Neural cell (in vitro differentiated cells): ENCODE measurements at regions not wholly inside any gene's neighbourhood (a gene's known extent, or its start where the extent isn't known, plus 50 kb on each side); places are given as distances from the start of the nearest gene placed in this dataset.

Experiments used
- H2AFZ ChIP-seq: fragments of 200-600, 300-800 bp; sonication (generic), shearing (Covaris generic); 2 replicates; pipeline ENCODE4 v1.6.0; 2014; ENCODE audit warnings: low read depth, mild to moderate bottlenecking, antibody characterized with exemption, low read length, moderate library complexity
- H3F3A ChIP-seq: fragments of 200-600 bp; shearing (Covaris generic); 2 replicates; pipeline ENCODE4 v1.6.1; 2016; ENCODE audit warnings: mild to moderate bottlenecking, moderate library complexity, mixed read lengths, antibody characterized with exemption, low read length; ENCODE audit not compliant: insufficient read depth, poor library complexity, severe bottlenecking
- H3K27ac ChIP-seq: fragments of 200-600, 300-800 bp; sonication (generic), shearing (Covaris generic); 2 replicates; pipeline ENCODE4 v1.5.1; 2014; ENCODE audit warnings: mild to moderate bottlenecking, low read length, moderate library complexity
- H3K27me3 ChIP-seq: fragments of 300-800, 200-600 bp; sonication (generic), shearing (Covaris generic); 2 replicates; pipeline ENCODE4 v1.6.0; 2014; ENCODE audit warnings: mild to moderate bottlenecking, low read depth, low read length, moderate library complexity; ENCODE audit not compliant: insufficient read depth
- H3K36me3 ChIP-seq: fragments of 300-800, 200-600 bp; sonication (generic), shearing (Covaris generic); 2 replicates; pipeline ENCODE4 v1.5.1; 2014; ENCODE audit warnings: mild to moderate bottlenecking, antibody characterized with exemption, low read length, moderate library complexity; ENCODE audit not compliant: insufficient read depth
- H3K4me2 ChIP-seq: fragments of 300-800, 200-600 bp; sonication (generic), shearing (Covaris generic); 2 replicates; pipeline ENCODE4 v1.6.0; 2014; ENCODE audit warnings: mild to moderate bottlenecking, low read length
- H3K4me3 ChIP-seq: fragments of 300-800, 200-600 bp; sonication (generic), shearing (Covaris generic); 2 replicates; pipeline ENCODE4 v1.5.1; 2014; ENCODE audit warnings: mild to moderate bottlenecking, low read length, moderate library complexity
- H3K79me2 ChIP-seq: fragments of 200-600 bp; shearing (Covaris generic); replicated peaks from 2 replicates; pipeline ENCODE4 v1.6.0; 2014; ENCODE audit warnings: mild to moderate bottlenecking, low read length, moderate library complexity; ENCODE audit not compliant: insufficient read depth
- H3K9ac ChIP-seq: fragments of 300-800, 200-600 bp; sonication (generic), shearing (Covaris generic); 2 replicates; pipeline ENCODE4 v1.6.1; 2016; ENCODE audit warnings: mild to moderate bottlenecking, low read length, mixed read lengths
- H3K9me2 ChIP-seq: fragments of 200-600 bp; shearing (Covaris generic); 2 replicates; pipeline ENCODE4 v1.6.1; 2016; ENCODE audit warnings: mild to moderate bottlenecking, low read length, mixed read lengths; ENCODE audit not compliant: insufficient read depth
- H3K9me3 ChIP-seq: fragments of 200-600, 300-800 bp; sonication (generic), shearing (Covaris generic); 2 replicates; pipeline ENCODE4 v1.6.1; 2016; ENCODE audit warnings: mild to moderate bottlenecking, mixed run types, low read length, moderate library complexity, mixed read lengths
- H4K20me1 ChIP-seq: fragments of 200-600 bp; shearing (Covaris generic); 2 replicates; pipeline ENCODE4 v1.6.1; 2016; ENCODE audit warnings: mild to moderate bottlenecking, mixed run types; ENCODE audit not compliant: insufficient read depth
- EP300 ChIP-seq: fragments of 450-650 bp; conservative IDR thresholded peaks from 2 replicates; pipeline ENCODE4 v1.6.1; 2014; ENCODE audit warnings: antibody characterized with exemption, mild to moderate bottlenecking, moderate library complexity; ENCODE audit not compliant: poor library complexity, severe bottlenecking
- EZH2 ChIP-seq: fragments of 200-600, 300-800 bp; shearing (Covaris generic), sonication (generic); IDR thresholded peaks from 2 replicates; pipeline ENCODE4 v1.6.1; 2014; ENCODE audit warnings: antibody characterized with exemption, low read length, borderline replicate concordance, mild to moderate bottlenecking; ENCODE audit not compliant: insufficient read depth, poor library complexity, severe bottlenecking
- MXI1 ChIP-seq: fragments of 450-650 bp; conservative IDR thresholded peaks from 2 replicates; pipeline ENCODE4 v1.6.1; 2014; ENCODE audit warnings: antibody characterized with exemption, mild to moderate bottlenecking; ENCODE audit not compliant: poor library complexity, severe bottlenecking
- POLR2AphosphoS5 ChIP-seq: IDR thresholded peaks from 2 replicates; pipeline ENCODE4 v1.6.1; 2012
- RAD21 ChIP-seq: fragments of 450-650 bp; conservative IDR thresholded peaks from 2 replicates; pipeline ENCODE4 v1.6.1; 2014; ENCODE audit warnings: antibody characterized with exemption, mild to moderate bottlenecking, moderate library complexity
- SMC3 ChIP-seq: fragments of 450-650 bp; conservative IDR thresholded peaks from 2 replicates; pipeline ENCODE4 v1.6.1; 2014; ENCODE audit warnings: antibody characterized with exemption, mild to moderate bottlenecking, moderate library complexity; ENCODE audit not compliant: poor library complexity
- TAF1 ChIP-seq: IDR thresholded peaks from 2 replicates; pipeline ENCODE4 v1.6.1; 2012; ENCODE audit warnings: low read depth
- TF ChIP-seq, protein P1 (sequence below): fragments of 450-650 bp; IDR thresholded peaks from 2 replicates; pipeline ENCODE4 v1.5.1; 2014; ENCODE audit warnings: antibody characterized with exemption, mild to moderate bottlenecking, moderate library complexity; ENCODE audit not compliant: poor library complexity, severe bottlenecking
- TF ChIP-seq, protein P2 (sequence below): IDR thresholded peaks from 2 replicates; pipeline ENCODE4 v1.6.1; 2012; ENCODE audit warnings: borderline replicate concordance

DNA sequence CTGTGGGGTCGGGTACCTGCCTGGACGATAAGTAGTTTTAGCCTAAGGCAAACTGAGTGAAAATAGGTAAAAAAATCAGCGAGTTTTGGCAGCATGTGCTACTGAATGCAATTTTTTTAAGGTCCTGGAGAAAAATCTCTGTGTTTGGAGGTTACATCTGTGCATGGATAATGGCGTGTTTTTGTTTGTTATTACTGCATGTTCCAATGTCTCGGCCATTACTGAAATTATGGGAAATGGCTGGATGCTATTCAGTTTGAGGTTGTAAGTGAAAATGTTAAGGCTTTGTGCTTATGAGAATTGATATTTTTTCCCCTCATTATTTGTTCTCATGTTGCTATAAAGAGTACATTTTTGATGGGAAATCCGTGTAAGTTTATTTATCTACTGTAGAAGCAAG is 441.7 kb downstream of the PRDM2 start:
- Histone ChIP-seq H3K27ac (no peak overlapping the region), H3F3A (no peaks in the 10 kb centered on the region), H3K9me3 (no peaks in the 10 kb centered on the region), H3K4me3 (no peak overlapping the region), H3K9ac (no peak overlapping the region), H3K36me3 (no peaks in the 10 kb centered on the region), H3K4me2 (no peak overlapping the region), H3K9me2 (no peaks in the 10 kb centered on the region), H3K27me3 (no peaks in the 10 kb centered on the region), H3K79me2 (no peaks in the 10 kb centered on the region), H4K20me1 (no peaks in the 10 kb centered on the region), H2AFZ (no peak overlapping the region)
- TF ChIP-seq, protein P1, sequence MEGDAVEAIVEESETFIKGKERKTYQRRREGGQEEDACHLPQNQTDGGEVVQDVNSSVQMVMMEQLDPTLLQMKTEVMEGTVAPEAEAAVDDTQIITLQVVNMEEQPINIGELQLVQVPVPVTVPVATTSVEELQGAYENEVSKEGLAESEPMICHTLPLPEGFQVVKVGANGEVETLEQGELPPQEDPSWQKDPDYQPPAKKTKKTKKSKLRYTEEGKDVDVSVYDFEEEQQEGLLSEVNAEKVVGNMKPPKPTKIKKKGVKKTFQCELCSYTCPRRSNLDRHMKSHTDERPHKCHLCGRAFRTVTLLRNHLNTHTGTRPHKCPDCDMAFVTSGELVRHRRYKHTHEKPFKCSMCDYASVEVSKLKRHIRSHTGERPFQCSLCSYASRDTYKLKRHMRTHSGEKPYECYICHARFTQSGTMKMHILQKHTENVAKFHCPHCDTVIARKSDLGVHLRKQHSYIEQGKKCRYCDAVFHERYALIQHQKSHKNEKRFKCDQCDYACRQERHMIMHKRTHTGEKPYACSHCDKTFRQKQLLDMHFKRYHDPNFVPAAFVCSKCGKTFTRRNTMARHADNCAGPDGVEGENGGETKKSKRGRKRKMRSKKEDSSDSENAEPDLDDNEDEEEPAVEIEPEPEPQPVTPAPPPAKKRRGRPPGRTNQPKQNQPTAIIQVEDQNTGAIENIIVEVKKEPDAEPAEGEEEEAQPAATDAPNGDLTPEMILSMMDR = no peak
- no peak for TF ChIP-seq TAF1
- TF ChIP-seq EZH2 = no peak

DNA sequence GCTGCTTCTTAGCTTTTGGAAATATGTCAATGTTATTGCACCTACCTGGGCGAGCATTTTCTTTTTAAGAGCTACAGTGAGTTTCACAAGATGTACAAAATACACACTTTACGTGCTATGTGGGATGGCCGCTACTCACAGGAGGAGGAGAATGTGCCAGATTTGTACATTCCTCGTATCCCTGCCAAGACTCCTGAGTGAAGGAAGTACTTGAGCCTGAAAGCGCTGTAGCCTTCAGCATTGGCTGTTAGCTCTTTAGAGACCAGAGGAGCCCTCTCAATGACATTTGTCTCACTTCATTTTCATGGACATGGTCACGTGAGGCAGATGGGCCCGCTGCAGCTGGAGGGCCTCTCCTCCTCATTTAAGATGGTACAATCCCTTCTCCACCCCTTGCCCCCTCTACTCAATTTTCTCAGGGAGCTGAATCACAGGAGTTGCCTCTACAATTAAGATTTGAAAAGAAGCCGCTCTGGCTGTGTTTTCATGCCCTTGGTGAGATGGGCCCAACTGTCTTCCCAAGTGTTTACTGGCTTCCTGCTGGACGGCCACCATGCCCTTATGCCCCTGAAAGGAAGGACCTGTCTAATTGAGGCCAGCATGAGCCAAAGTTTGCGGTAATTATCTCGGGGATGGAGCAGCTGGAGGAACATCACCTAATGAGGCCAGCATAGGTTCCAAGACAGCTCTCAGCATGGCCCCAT is 442.6 kb downstream of the PRDM2 start:
- H3K9ac ChIP-seq = no peak overlapping the region
- TF ChIP-seq SMC3 = no peak
- no peak for TF ChIP-seq EZH2
- TF ChIP-seq POLR2AphosphoS5 = no peak
- TF ChIP-seq EP300 = no peak
- TF ChIP-seq, protein P2, sequence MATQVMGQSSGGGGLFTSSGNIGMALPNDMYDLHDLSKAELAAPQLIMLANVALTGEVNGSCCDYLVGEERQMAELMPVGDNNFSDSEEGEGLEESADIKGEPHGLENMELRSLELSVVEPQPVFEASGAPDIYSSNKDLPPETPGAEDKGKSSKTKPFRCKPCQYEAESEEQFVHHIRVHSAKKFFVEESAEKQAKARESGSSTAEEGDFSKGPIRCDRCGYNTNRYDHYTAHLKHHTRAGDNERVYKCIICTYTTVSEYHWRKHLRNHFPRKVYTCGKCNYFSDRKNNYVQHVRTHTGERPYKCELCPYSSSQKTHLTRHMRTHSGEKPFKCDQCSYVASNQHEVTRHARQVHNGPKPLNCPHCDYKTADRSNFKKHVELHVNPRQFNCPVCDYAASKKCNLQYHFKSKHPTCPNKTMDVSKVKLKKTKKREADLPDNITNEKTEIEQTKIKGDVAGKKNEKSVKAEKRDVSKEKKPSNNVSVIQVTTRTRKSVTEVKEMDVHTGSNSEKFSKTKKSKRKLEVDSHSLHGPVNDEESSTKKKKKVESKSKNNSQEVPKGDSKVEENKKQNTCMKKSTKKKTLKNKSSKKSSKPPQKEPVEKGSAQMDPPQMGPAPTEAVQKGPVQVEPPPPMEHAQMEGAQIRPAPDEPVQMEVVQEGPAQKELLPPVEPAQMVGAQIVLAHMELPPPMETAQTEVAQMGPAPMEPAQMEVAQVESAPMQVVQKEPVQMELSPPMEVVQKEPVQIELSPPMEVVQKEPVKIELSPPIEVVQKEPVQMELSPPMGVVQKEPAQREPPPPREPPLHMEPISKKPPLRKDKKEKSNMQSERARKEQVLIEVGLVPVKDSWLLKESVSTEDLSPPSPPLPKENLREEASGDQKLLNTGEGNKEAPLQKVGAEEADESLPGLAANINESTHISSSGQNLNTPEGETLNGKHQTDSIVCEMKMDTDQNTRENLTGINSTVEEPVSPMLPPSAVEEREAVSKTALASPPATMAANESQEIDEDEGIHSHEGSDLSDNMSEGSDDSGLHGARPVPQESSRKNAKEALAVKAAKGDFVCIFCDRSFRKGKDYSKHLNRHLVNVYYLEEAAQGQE = no peak
- TF ChIP-seq TAF1 = no peak
- no peak for TF ChIP-seq MXI1
- no peak for TF ChIP-seq RAD21
- TF ChIP-seq, protein P1 = no peak
- H3K4me3 ChIP-seq = no peak overlapping the region
- no peaks in the 10 kb centered on the region for H3K79me2 ChIP-seq
- H3K9me2 ChIP-seq = no peaks in the 10 kb centered on the region
- H3K27me3 ChIP-seq = no peaks in the 10 kb centered on the region
- H2AFZ ChIP-seq = no peak overlapping the region
- no peaks in the 10 kb centered on the region for H3K9me3 ChIP-seq
- no peaks in the 10 kb centered on the region for H4K20me1 ChIP-seq
- H3K27ac ChIP-seq = no peak overlapping the region
- H3K36me3 ChIP-seq = no peaks in the 10 kb centered on the region
- no peak overlapping the region for H3K4me2 ChIP-seq
- H3F3A ChIP-seq = no peaks in the 10 kb centered on the region
